Fibroblast of skin of back (primary cell): ENCODE measurements at regions not wholly inside any gene's neighbourhood (a gene's known extent, or its start where the extent isn't known, plus 50 kb on each side); places are given as distances from the start of the nearest gene placed in this dataset.
"Not testable (repeated sequence)": the region's sequence is repeated elsewhere in the genome, so short reads cannot be mapped to it uniquely, and the experiment has no call there.

Experiments used
- DNase-seq: peaks from one replicate; pipeline ENCODE4 v3.0.0-alpha.2; 2013

DNA sequence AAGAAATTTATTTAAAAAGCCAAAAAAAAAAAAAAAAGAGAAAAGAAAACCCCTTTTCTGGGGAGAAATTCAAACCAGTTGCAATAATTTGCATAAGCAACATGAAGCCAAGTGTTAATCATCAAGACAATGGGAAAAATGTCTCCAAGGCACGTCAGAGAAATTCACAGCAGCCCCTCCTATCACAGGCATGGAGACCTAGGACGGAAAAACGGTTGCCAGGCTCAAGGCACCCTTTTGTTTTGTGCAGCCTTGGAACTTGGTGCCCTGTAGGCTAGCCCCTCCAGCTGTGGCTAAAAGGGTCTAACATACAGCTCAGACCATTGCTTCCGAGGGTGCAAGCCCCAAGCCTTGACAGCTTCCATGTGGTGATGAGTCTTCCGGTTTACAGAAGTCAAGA is 509.2 kb upstream of the SOX11 start:
- no peak for DNase-seq

DNA sequence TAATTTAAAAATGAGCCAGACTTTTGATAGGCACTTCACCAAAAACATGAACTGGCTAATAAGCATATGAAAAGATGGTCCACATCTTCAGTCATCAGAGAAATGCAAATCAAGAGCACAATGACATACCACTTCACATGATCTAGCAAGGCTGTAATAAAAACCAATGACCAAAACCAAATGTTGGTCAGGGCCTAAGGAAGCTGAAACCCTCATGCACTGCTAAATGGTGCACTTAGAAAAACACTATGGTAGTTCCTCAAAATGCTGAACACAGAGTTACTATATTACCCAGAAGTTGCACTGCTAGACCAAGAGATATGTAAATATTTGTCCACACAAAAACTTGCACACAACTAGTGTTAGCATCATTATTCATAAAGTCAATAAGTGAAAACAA is 504.9 kb upstream of the SOX11 start:
- DNase-seq, result no peak

DNA sequence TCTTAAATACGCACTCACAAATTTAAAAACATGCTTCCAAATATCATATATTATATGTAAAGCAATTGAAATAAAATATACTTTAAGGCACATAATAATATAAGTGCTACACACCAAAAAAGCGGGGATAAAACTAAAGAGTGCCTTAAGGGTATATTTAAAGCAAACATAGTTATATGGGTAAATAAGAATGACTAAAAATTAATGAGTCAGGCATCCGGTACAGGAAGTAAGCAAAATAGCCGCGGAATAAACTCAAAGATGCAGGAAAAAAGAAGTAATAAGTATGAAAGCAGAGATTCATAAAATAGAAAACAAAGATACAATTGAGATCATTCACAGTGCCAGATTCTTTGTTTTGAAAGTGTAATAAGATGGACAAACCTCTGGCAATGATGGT is 503.5 kb upstream of the SOX11 start:
- no peak for DNase-seq

DNA sequence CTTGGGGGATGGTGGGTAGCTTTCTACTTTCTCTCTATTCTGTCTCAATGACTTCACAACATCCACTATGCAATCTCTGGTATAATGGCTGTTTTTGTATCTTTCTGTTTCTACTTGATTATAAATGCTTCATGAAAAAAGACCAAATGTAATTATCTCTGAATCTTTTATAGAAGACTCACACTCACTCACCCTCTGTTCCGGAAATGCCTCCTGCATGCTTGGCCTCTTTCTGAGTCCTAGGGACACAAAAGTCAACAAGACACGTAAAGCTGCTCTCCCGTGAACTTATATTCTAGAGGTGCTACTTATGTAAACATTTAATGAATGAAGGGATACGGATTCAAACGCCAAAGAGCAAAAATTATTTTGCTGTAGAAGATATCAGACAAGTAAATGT is 502.2 kb upstream of the SOX11 start:
- peak; percentile 10 for DNase-seq

DNA sequence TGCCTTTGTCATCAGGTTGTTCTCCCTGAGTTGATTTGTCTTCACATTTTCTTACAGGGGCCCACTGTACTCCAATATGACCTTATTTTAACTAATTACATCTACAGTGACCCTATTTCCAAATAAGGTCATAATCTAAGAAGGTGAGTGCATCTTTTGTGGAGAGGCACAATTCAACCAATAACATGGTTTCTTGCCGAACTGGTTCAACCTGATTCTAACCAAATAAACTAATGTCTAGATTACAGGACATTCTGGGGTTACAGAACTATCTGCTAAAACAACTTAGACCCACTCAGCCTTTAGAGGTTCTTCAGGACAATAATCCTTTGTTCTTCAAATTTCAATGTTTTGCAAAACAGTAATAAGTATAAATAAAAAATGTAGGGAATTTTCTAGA is 496.5 kb upstream of the SOX11 start:
- DNase-seq, result no peak

DNA sequence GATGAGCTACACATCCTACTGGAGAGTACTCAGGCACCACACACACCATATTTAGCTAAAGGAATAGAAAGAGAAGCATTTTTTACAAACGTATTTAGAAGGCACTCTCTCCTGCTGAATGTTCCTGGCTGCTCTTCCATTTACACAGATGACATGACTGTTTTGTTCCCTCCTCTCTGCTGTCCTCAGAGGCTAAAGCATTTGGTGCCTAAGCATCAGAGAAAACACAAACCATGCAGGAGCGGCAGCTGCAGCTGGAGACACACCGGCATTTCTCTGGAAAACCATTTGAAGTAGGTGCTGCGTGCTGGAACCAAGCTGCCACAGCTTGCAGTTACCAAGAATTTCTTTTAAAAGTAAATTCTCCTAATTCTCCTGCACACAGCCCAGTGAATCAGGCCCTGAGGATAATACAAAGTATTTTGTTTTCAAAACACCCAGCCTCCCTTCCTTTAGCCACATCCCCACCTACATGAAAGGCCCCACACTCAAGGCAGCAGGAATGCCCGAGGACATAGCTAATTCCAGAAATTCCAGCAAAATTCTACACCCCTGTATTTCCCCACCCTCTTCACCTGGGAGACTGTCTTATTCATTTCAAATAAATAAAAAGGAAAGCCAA is 488.9 kb upstream of the SOX11 start:
- DNase-seq, result no peak

DNA sequence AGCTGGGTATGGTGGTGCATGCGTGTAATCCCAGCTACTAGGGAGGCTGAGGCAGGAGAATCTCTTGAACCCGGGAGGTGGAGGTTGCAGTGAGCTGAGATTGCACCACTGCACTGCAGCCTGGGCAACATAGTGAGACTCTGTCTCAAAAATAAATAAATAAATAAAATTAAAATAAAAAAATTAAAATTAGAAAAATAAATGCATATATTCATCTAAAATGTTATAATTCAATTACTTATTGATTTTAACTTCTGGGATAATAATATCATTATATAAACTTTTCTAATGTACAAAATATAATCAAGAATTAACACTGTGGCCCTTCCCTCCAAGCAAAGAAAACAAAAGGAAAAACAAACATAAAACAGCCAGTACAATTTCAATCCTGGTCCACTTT is 485.4 kb upstream of the SOX11 start:
- DNase-seq, result not testable (repeated sequence)

DNA sequence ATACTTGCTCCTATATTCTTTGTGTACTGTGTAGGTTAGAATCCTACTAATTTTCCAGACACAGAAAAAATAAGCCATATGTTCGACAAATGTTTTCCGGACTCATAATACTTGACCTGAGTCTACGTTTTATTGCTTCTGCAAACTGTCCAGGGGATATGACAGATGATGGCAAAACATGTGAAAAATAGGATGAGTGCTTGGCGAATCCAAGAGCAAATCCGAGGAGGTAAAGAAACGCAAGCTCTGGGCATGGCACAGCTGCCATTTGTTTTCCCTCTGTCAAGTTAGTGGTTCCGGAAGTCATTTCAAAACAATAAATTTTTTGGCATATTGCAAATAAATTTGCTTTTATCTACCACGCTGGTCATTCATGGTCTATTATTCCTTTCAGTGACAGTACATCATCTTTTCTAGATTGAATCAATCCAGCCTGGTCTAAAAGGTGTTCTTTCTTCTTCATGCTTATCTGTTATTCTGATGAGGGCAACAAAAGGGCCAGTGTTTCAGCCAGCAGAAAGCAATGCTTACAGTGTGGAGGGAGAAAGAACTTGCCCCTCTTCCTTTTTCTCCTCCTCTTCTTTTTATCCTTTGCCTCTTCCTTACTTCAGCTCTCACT is 476.1 kb upstream of the SOX11 start:
- no peak for DNase-seq

DNA sequence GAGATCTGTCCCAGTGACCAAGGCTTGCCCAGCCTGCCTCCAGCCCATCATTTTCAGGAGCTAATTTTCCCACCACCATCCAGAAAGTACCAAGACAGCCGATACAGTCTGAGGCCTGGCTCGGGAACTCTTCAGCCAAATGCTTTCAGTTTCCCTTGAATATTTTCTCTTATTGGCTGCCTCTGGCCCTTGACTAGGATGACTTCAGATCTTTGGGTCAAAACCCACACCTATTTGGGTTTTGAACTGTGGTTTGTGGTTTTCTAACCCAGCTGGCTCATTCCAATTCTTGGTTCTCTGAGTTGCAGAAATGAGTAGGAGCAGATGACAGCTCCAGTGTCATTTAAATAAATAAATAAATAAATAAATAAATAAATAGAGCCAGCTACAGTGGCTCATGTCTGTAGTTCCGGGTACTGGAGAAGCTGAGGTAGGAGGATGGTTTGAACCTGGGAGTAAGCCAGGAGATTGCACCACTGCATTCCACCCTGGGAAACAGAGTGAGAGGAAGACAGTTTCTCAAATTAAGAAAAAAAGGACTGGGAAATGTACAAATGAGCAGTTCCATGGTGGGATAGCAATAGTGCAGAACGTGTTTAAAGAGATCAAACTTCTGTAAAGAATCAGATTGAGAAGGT is 465.0 kb upstream of the SOX11 start:
- DNase-seq, result peak; percentile 8

DNA sequence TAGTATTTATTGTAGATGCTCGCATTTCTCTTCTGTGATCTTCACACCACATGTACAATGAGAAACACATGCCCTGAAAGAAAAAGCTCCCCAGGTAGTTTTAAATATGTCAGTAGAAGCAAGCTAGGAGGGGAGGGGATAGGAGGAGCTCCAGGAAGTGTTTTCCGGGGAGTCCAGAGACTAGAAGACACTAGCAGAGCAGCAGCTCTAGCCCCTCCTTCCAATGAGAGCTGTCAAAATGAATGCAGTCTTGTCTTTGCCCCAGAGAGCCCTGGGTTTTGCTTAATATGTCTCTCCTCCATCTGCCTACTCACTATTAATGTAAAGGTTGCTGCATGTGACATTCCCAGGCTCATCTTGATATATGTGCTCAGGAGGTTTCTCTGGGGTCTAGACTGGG is 462.6 kb upstream of the SOX11 start:
- no peak for DNase-seq

DNA sequence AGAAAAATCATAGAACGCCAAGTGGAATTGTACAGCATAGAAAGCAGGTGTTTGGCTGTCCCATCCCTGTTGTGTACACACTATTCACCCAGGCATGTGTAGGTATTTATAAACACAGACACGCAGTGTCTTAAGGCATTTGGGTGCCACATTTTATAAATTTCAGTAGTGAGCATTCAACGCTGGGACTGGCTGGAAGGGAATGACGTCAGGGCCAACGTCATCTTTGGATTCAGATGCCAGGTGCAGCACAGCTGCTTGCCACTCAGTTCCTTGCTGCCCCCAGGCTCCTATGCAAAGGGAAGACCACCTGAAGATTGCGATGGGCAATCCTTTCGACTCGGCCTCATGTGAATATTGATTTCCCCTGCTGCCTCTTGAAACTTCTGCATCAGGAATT is 461.7 kb upstream of the SOX11 start:
- DNase-seq, result no peak

DNA sequence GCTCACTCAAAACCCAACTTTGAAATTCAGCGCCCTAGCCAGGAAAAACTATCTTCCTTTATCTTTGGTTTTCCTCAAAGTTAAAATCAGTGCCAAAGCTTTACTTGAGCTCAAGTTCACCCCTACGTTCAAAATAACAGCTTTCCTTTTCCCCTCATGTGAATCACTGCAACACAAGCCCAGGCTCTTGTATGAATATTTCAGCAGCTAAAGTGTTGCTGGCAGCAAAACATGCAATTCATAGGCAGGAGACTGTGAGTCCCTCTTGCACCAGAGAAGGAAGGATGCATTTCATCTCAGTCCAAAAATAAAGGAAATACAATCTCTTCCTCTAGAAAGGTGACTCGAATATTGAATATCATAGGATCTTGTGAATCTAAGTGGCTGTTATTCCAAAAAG is 461.3 kb upstream of the SOX11 start:
- DNase-seq, result no peak

DNA sequence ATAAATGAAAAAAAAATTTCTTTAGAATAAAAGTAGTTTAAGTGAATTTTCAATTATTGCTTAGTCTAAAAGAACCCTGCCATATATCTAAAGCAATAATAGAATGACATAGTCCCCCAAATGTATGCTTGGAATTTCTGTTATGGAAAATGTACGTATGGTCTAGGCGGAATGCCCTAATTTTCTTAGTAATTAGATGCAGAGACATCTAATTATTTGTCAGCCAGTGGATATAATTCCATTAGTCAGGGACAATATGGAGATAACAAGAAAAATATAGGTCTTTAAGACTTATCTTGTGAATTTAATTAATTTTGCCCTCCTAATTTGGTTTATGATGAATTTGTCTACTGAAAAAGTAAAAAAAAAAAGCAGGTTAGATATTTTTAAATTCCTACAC is 460.9 kb upstream of the SOX11 start:
- no peak for DNase-seq

DNA sequence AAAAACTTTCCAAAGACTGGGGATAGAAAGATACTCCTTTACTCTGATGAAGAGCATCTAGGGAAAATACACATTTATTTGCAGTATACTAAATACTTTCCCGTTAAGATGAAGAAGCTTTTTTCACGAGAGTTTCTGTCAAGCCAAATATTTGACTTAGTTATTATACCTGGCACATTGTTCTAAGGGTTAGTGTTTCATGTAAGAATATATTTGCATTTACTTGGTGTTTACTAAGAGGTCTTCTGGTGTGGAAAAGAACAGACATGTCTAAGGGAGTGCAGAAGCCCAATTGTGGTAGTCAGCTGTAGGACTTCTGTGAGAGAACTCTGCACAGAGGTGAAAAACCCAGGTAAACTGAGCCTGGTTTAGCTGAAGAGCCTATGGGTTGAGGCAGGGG is 457.6 kb upstream of the SOX11 start:
- DNase-seq, result no peak

DNA sequence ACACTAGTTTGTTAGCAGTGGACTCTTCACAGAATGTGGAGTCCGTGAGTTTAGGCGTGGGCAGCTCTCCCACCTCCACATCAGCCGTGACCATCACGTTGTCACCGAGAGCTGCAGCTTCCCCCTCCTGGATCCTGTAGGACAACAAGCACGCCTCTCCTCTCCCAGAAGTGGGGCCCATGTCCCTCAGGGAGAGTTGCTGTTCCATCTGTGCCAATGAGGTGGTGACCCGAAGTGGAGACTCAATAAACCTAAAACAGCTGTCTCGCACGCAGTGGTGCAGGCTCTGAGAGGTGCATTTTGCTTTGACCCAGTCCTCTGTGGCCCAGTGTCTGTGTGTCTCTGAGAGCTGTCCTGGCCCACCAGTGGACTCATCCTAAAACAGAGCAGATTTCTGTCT is 456.5 kb upstream of the SOX11 start:
- no peak for DNase-seq

DNA sequence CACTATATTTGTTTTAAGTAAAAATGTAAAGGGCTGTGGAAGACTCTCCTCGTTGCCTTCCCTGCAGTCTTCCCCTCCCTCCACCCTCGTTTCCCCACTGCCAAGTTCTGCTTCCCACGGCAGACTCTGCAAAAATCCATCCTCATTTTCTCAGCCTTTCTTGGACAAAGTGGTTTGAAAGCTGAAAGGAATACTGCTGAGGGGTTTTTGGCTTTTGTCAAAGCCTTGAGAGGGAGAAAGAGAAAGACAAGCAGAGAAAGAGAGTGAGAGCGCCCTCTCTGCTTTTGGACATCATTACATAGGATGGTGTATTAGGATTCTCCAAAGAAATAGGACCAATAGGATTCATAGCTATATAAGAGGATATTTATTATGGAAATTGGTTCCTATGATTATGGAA is 455.9 kb upstream of the SOX11 start:
- DNase-seq, result no peak

DNA sequence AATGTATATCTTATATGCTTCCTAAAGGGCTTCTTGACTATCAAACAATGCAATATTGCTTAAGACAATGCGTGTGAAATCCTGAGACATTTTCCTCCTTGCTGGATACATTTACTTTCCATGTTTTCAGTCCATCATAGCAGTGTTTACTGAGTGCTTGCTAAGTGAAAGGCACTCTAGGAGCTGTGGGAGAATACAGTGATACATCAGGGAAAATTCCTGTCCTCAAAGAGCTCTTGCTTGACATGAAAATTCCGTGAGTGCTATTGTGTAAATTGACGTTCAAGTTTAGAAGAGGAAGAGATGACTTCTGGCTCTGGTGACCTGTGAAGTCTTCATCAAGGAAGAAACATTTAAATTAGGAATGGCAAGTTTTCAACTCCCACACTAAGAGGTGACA is 449.4 kb upstream of the SOX11 start:
- DNase-seq, result no peak

DNA sequence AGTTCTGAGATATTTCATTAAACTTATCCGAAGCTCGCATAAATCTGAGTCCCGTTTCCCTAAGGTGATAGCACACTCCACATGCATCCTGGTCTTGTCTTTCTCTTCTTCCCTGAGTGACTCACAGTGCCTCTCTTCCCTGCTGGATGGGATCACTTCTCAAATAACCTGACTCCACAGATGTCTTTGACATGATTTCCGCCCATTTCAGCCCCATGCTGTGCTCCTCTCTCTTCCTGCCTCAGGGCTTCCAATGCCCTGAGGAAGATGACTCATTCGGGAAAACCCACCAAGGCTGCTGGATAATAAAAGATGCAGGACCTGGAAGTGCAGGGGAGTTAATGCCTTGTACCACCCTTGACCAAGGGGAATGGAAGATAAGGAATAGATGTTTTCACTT is 441.7 kb upstream of the SOX11 start:
- DNase-seq, result peak; percentile 72

DNA sequence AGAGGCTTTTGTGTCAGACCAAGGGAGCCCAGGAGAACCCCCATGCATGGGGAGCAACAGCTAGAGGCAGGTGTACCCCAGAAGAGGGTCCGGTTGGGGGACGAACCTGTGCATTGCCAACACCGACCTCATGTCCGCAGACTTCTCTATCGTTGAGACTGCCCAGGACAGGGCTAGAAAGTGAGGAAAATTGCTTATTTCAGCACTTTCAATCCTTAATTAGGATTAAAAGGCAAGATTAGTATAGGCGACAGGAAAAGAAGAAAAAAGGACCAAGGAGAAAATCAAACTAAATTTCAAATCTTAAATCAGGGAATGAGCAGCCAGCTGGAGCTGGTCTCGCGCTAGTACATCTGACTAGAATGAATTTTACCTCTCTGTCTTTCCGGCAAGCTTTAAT is 438.9 kb upstream of the SOX11 start:
- no peak for DNase-seq

DNA sequence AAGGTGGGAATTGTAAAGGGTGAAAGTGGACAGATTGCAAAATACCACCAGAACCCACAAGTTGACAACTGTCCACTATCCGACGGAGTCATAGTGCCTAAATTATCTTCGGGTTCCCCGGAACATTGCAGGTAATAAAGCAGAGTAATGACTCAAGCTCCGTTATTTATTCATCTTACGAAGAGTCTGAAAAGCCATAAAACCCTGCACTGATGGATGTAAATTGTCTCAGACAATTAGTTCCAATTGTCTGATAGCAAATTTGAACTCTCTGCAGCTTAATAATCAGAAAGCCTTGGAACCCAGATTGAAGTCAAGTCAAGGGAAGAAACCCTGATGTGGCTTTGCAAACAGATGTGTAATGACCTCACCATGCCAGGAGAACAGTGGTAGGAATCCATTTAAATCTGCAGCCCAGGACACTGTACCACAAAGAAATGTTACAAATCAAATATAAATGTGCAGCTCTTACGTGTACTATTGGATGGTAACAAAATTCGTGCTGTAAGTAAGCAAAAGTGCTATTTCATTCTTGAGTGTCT is 437.3 kb upstream of the SOX11 start:
- DNase-seq, result no peak

DNA sequence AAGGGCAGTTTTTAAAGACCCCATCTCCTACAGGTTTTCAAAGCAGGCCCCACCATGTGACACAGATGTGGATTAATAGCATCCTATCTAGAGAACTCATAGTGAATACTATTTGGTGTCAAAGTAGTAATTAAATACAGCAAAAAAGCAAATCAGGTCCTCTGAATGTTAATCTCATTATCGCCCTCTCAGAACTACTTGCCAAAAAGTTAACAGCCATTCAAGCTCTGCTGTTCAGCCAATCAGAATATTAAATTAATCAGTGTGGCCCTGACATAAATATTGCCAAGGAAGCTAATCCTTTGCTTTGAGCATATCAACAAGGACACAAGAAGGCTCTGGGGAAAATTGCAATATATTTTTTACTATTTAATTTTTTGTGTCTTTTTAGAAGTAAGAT is 428.9 kb upstream of the SOX11 start:
- DNase-seq, result no peak

DNA sequence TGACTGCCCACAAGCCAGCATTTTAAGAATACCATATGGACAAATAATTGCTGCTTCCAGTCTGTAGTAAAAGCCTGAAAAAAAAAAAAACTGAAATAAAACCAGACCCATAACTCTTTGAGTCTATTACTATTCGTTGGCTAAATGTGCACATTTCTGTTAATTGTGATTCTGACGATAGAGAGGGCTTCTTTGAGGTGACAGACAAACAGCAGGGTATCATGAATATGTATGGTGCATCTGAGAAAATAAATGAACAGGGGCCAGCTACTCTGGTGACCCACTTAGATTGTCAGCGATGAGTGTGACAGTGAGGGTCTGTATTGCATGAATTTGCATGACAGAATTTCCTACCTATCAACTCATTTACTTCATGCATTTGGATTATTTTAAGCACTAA is 427.8 kb upstream of the SOX11 start:
- no peak for DNase-seq

DNA sequence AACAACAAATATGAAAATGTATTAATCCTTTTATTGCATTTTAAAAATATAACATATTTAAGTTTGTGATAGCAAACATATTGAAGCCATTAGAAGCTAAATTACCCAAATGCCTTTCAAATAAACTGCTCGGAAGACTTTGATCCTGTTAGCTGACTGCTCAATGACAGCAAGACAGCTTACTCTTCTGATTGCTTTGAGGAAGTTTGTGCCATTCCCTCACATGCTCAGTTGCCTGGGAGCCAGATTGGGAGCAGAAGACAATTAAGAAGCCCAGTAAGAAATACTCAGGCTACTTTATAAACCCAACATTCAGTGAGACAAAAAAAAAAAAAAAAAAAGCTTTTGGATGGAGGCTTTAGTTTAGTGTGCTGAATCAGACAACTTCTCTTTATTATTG is 407.1 kb upstream of the SOX11 start:
- no peak for DNase-seq
